GM19468 (cell line): ENCODE measurements at regions not wholly inside any gene's neighbourhood (a gene's known extent, or its start where the extent isn't known, plus 50 kb on each side); places are given as distances from the start of the nearest gene placed in this dataset.
"Not testable (repeated sequence)": the region's sequence is repeated elsewhere in the genome, so short reads cannot be mapped to it uniquely, and the experiment has no call there.

Experiments used
- ATAC-seq: cut with Tn5 transposase; IDR thresholded peaks from one replicate; pipeline ENCODE4 v1.9.1; 2021; ENCODE audit warnings: mild to moderate bottlenecking, moderate library complexity, moderate number of reproducible peaks; ENCODE audit not compliant: unreplicated experiment; ENCODE audit errors: extremely low read depth

- not testable (repeated sequence) for ATAC-seq
These were observed 2829.6 kb downstream of the RPIA start for GRCh38 chr2:91520972-91521535.

GRCh38 chr2:91521944-91522343 is 2830.5 kb downstream of the RPIA start:
- ATAC-seq: not testable (repeated sequence)

GRCh38 chr2:91522877-91523276 is 2831.4 kb downstream of the RPIA start:
- not testable (repeated sequence) for ATAC-seq

GRCh38 chr2:91523751-91524150 is 2832.3 kb downstream of the RPIA start:
- ATAC-seq: not testable (repeated sequence)

- ATAC-seq: not testable (repeated sequence)
These were observed 2834.1 kb downstream of the RPIA start for GRCh38 chr2:91525587-91525986.

- not testable (repeated sequence) for ATAC-seq
These were observed 2834.6 kb downstream of the RPIA start for GRCh38 chr2:91526083-91526482.

GRCh38 chr2:91527056-91527455 is 2835.6 kb downstream of the RPIA start:
- ATAC-seq: not testable (repeated sequence)

- ATAC-seq: not testable (repeated sequence)
These were observed 2836.1 kb downstream of the RPIA start for GRCh38 chr2:91527491-91528031.

- ATAC-seq: not testable (repeated sequence)
These were observed 2836.9 kb downstream of the RPIA start for GRCh38 chr2:91528361-91528760.

- not testable (repeated sequence) for ATAC-seq
These were observed 2844.6 kb downstream of the RPIA start for GRCh38 chr2:91536109-91536508.

- not testable (repeated sequence) for ATAC-seq
These were observed 2845.2 kb downstream of the RPIA start for GRCh38 chr2:91536549-91537263.

GRCh38 chr2:91549316-91549715 is 2857.8 kb downstream of the RPIA start:
- ATAC-seq: not testable (repeated sequence)

GRCh38 chr2:91558234-91558633 is 2866.8 kb downstream of the RPIA start:
- not testable (repeated sequence) for ATAC-seq

GRCh38 chr2:91559269-91559668 is 2867.8 kb downstream of the RPIA start:
- ATAC-seq: not testable (repeated sequence)

- not testable (repeated sequence) for ATAC-seq
These were observed 2868.6 kb downstream of the RPIA start for GRCh38 chr2:91559886-91560614.

GRCh38 chr2:91562184-91562583 is 2870.7 kb downstream of the RPIA start:
- ATAC-seq: not testable (repeated sequence)

- not testable (repeated sequence) for ATAC-seq
These were observed 2873.2 kb downstream of the RPIA start for GRCh38 chr2:91564700-91565099.

- ATAC-seq: not testable (repeated sequence)
These were observed 2874.4 kb downstream of the RPIA start for GRCh38 chr2:91565689-91566430.

- not testable (repeated sequence) for ATAC-seq
These were observed 2875.1 kb downstream of the RPIA start for GRCh38 chr2:91566611-91567010.
